ENCODE measurements at regions not wholly inside any gene's neighbourhood (a gene's known extent, or its start where the extent isn't known, plus 50 kb on each side); places are given as distances from the start of the nearest gene placed in this dataset.

- Mint-ChIP-seq H3K9me3 (peaks cover 16% of the 10 kb centered on the region), H3K27me3 (no peaks in the 10 kb centered on the region), H3K4me3 (no peak overlapping the region), H3K36me3 (no peaks in the 10 kb centered on the region), H3K27ac (no peak overlapping the region), H3K4me1 (ENCODE audit: unreplicated experiment) (peaks cover 12% of the 10 kb centered on the region)
- TF ChIP-seq CTCF (conservative IDR thresholded peaks at IDR 0.05), result no peak
- DNase-seq (ENCODE audit: extremely low spot score, unreplicated experiment), result no peak
These were observed 204.7 kb upstream of the LYPLAL1 start for GRCh38 chr1:218969006-218969405.

- Mint-ChIP-seq H3K27ac (no peak overlapping the region), H3K27me3 (no peaks in the 10 kb centered on the region), H3K9me3 (peaks cover 16% of the 10 kb centered on the region), H3K4me1 (ENCODE audit: unreplicated experiment) (no peaks in the 10 kb centered on the region), H3K4me3 (no peak overlapping the region), H3K36me3 (no peaks in the 10 kb centered on the region)
- no peak for TF ChIP-seq CTCF (conservative IDR thresholded peaks at IDR 0.05)
- DNase-seq (ENCODE audit: extremely low spot score, unreplicated experiment), result no peak
These were observed 203.2 kb upstream of the LYPLAL1 start for GRCh38 chr1:218970397-218970990.

GRCh38 chr1:218971156-218971555, 202.5 kb upstream of the LYPLAL1 start:
- TF ChIP-seq CTCF (conservative IDR thresholded peaks at IDR 0.05), result no peak
- no peak for DNase-seq (ENCODE audit: extremely low spot score, unreplicated experiment)
- Mint-ChIP-seq H3K4me1 (ENCODE audit: unreplicated experiment) (no peaks in the 10 kb centered on the region), H3K4me3 (no peak overlapping the region), H3K27me3 (no peaks in the 10 kb centered on the region), H3K9me3 (peaks cover 10% of the 10 kb centered on the region), H3K36me3 (no peaks in the 10 kb centered on the region), H3K27ac (no peak overlapping the region)

GRCh38 chr1:218980881-218981280, 192.8 kb upstream of the LYPLAL1 start:
- Mint-ChIP-seq H3K27ac (no peak overlapping the region), H3K4me1 (ENCODE audit: unreplicated experiment) (peaks cover 3% of the 10 kb centered on the region), H3K36me3 (no peaks in the 10 kb centered on the region), H3K27me3 (peaks cover 4% of the 10 kb centered on the region), H3K4me3 (no peak overlapping the region), H3K9me3 (no peaks in the 10 kb centered on the region)
- TF ChIP-seq CTCF (conservative IDR thresholded peaks at IDR 0.05), result no peak
- DNase-seq (ENCODE audit: extremely low spot score, unreplicated experiment), result no peak

GRCh38 chr1:218982482-218982881, 191.2 kb upstream of the LYPLAL1 start:
- H3K27me3 Mint-ChIP-seq, result peaks cover 4% of the 10 kb centered on the region
- no peaks in the 10 kb centered on the region for H3K9me3 Mint-ChIP-seq
- H3K4me3 Mint-ChIP-seq, result no peak overlapping the region
- DNase-seq (ENCODE audit: extremely low spot score, unreplicated experiment), result no peak
- H3K4me1 Mint-ChIP-seq (ENCODE audit: unreplicated experiment), result peaks cover 5% of the 10 kb centered on the region
- no peak overlapping the region for H3K27ac Mint-ChIP-seq
- TF ChIP-seq CTCF (conservative IDR thresholded peaks at IDR 0.05), result no peak
- no peaks in the 10 kb centered on the region for H3K36me3 Mint-ChIP-seq

- Mint-ChIP-seq H3K9me3 (peaks cover 2% of the 10 kb centered on the region), H3K4me3 (no peak overlapping the region), H3K36me3 (no peaks in the 10 kb centered on the region), H3K27ac (no peak overlapping the region), H3K27me3 (peaks cover 4% of the 10 kb centered on the region), H3K4me1 (ENCODE audit: unreplicated experiment) (peaks cover 5% of the 10 kb centered on the region)
- no peak for TF ChIP-seq CTCF (conservative IDR thresholded peaks at IDR 0.05)
- DNase-seq (ENCODE audit: extremely low spot score, unreplicated experiment), result no peak
These were observed 190.2 kb upstream of the LYPLAL1 start for GRCh38 chr1:218983433-218983832.
